WI38 (cell line): ENCODE measurements at regions not wholly inside any gene's neighbourhood (a gene's known extent, or its start where the extent isn't known, plus 50 kb on each side); places are given as distances from the start of the nearest gene placed in this dataset.
A peak's percentile ranks its signal among the peaks of the same experiment; 100 is the strongest.

ENCODE experiments used
- H3K4me3 ChIP-seq: 2 replicates; pipeline ENCODE4 v1.5.1; 2011; ENCODE audit warnings: low read depth, mild to moderate bottlenecking, control low read depth, low read length
- TF ChIP-seq, protein P1 (sequence below): IDR thresholded peaks from 2 replicates; pipeline ENCODE4 v1.5.1; 2012; ENCODE audit warnings: low read depth, mild to moderate bottlenecking, control low read depth, low read length

DNA sequence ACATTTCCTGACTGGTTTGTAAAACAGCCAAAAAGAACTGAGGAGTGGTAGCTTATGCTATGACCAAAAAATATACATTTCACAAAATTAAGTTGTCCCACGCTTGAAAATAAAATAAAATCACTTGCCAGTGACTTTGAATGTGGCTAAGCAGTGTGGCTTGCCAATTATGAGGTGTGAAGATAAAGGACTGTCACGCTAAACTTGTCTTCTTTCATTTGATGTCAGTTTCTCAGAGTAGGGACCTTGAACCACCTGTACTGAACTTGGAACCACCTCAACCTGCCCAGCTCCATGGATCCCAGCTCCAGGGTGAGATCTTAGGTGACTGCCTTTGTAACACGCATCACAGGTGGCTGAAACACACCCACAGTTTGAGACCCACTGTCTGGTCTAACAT lies 113.7 kb upstream of the TBL1X start:
- H3K4me3 ChIP-seq, result no peak overlapping the region
- TF ChIP-seq, protein P1, sequence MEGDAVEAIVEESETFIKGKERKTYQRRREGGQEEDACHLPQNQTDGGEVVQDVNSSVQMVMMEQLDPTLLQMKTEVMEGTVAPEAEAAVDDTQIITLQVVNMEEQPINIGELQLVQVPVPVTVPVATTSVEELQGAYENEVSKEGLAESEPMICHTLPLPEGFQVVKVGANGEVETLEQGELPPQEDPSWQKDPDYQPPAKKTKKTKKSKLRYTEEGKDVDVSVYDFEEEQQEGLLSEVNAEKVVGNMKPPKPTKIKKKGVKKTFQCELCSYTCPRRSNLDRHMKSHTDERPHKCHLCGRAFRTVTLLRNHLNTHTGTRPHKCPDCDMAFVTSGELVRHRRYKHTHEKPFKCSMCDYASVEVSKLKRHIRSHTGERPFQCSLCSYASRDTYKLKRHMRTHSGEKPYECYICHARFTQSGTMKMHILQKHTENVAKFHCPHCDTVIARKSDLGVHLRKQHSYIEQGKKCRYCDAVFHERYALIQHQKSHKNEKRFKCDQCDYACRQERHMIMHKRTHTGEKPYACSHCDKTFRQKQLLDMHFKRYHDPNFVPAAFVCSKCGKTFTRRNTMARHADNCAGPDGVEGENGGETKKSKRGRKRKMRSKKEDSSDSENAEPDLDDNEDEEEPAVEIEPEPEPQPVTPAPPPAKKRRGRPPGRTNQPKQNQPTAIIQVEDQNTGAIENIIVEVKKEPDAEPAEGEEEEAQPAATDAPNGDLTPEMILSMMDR, result no peak

DNA sequence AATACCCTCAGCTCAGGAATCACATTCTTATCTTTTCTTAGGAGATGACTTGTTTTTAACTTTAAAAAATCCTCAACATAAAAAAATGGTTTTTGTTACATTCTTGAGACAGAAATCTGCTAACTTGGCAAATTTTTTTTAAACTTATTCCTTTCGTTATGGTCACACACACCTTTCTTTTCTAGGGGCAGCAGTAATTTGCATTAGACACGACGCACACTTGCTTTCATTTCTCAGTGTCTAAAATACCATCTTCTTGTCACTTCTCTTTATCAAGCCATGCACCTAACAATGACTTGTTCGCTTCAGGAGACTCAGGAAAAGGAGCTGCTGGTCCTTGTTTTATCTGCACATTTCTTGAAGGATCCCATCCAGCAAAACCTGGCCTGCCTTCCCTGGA lies 112.6 kb upstream of the TBL1X start:
- TF ChIP-seq, protein P1, result no peak
- H3K4me3 ChIP-seq, result no peak overlapping the region

GRCh38 chrX:9352694-9353411 lies 112.0 kb upstream of the TBL1X start:
- 0 out of 2 replicates have a peak overlapping the region, but pooled peaks have one; percentile 0 for H3K4me3 ChIP-seq
- TF ChIP-seq, protein P1, result no peak

DNA sequence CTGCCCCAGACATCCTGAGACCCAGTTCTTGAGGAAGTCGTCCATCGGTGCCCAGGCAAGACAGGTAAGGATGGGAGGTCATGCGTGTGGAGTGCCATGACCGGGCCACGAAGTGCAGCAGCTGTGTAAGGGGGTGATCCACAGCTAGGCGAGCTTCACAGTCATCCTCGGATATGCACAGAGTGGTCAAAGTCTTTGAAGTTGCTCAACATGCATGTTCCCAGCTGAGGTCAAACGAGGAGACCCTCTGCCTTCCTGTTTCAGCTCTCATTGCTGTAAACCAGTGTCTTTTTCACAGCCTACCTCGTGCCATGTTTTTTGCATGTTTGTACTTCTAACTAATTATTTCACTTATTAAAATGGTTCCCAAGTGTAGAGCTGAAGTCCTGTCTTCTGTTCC lies 109.9 kb upstream of the TBL1X start:
- H3K4me3 ChIP-seq, result no peak overlapping the region
- TF ChIP-seq, protein P1, result no peak

- TF ChIP-seq, protein P1, result no peak
- H3K4me3 ChIP-seq, result no peak overlapping the region
Measured at GRCh38 chrX:9355739-9356138, 109.1 kb upstream of the TBL1X start.

DNA sequence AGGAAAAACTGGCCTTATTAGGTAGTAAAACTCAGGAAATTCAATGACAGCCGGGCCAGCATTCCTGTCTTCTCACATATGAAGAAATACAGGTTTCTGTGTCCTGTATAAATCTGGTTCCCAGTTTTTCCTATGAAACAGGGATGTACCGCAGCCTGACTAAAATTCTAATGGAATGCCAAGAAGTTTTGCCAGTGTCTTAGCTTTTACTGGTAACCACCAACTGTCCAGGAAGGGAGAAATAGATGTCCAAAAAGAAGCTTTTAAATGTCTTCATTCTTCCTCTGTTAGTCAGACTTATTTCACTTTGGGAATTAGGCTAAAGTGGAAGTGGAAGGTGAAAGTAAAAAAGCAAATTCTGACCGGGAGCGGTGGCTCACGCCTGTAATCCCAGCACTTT lies 108.0 kb upstream of the TBL1X start:
- TF ChIP-seq, protein P1, result no peak
- H3K4me3 ChIP-seq, result no peak overlapping the region

GRCh38 chrX:9357518-9358114 lies 107.2 kb upstream of the TBL1X start:
- no peak overlapping the region for H3K4me3 ChIP-seq
- TF ChIP-seq, protein P1, result no peak
